H1 (cell line): ENCODE measurements at regions not wholly inside any gene's neighbourhood (a gene's known extent, or its start where the extent isn't known, plus 50 kb on each side); places are given as distances from the start of the nearest gene placed in this dataset.

Source experiments
- CHD7 ChIP-seq: fragments of 300-600 bp; sonication (generic); IDR thresholded peaks from 2 replicates; pipeline ENCODE4 v1.7.1; 2012; ENCODE audit warnings: low read length, moderate library complexity, mild to moderate bottlenecking, inconsistent platforms; ENCODE audit not compliant: insufficient replicate concordance
- GTF2F1 ChIP-seq: IDR thresholded peaks from 2 replicates; pipeline ENCODE4 v1.6.1; 2012; ENCODE audit warnings: low read depth, low read length, improper control_type of control experiment, borderline replicate concordance
- HDAC2 ChIP-seq, 2 experiments: fragments of 300-600 bp in 1 of 2; sonication (generic) in 1 of 2; IDR thresholded peaks; 2 replicates each; pipeline ENCODE4 v1.6.1; 2011 to 2012; ENCODE audit warnings: low read depth in 2 of 2, low read length in 2 of 2, mild to moderate bottlenecking in 2 of 2, moderate library complexity in 2 of 2, borderline replicate concordance in 1 of 2, inconsistent platforms in 1 of 2
- JUND ChIP-seq: IDR thresholded peaks from 2 replicates; pipeline ENCODE4 v1.6.1; 2011; ENCODE audit warnings: mild to moderate bottlenecking, improper control_type of control experiment, low read length
- KDM5A ChIP-seq: fragments of 200-600 bp; IDR thresholded peaks from 2 replicates; pipeline ENCODE4 v1.7.1; 2012; ENCODE audit warnings: mild to moderate bottlenecking, low read length, inconsistent platforms, mixed read lengths
- MAFK ChIP-seq: IDR thresholded peaks from 2 replicates; pipeline ENCODE4 v1.6.1; 2012; ENCODE audit warnings: low read depth, mild to moderate bottlenecking, improper control_type of control experiment, low read length
- POLR2A ChIP-seq, 2 experiments: IDR thresholded peaks; 1 replicate in 1 of 2; 2 replicates in 1 of 2; pipeline ENCODE4 v1.6.1; 2011; ENCODE audit warnings: low read depth in 2 of 2, low read length in 2 of 2, mild to moderate bottlenecking in 2 of 2; ENCODE audit errors: control extremely low read depth in 1 of 2
- POLR2AphosphoS5 ChIP-seq: IDR thresholded peaks from 2 replicates; pipeline ENCODE4 v1.6.1; 2011; ENCODE audit warnings: low read depth, low read length
- SIN3A ChIP-seq, 2 experiments: IDR thresholded peaks in 1 of 2; conservative IDR thresholded peaks in 1 of 2; 2 replicates each; pipeline ENCODE4 v1.6.1; 2011 to 2012; ENCODE audit warnings: low read length in 2 of 2, improper control_type of control experiment in 1 of 2, low read depth in 1 of 2, mild to moderate bottlenecking in 1 of 2
- SIRT6 ChIP-seq: IDR thresholded peaks from one replicate; pipeline ENCODE4 v1.7.1; 2012; ENCODE audit warnings: low read length, inconsistent platforms
- SUZ12 ChIP-seq: fragments of 200-600 bp; sonication (generic); IDR thresholded peaks from 2 replicates; pipeline ENCODE4 v1.6.1; 2012; ENCODE audit warnings: mild to moderate bottlenecking, inconsistent platforms, low read length, moderate library complexity, mixed read lengths

GRCh38 chr1:30132602-30133286 lies 590.6 kb downstream of the MATN1 start (continued):
- TF ChIP-seq CHD7 (no peak), JUND (no peak), SIN3A (conservative IDR thresholded peaks at IDR 0.05 in 1 of 2, IDR thresholded peaks at IDR 0.05 in 1 of 2; ENCODE audit: low read depth in 1 of 2, low read length in 2 of 2) (no peak), POLR2A (IDR thresholded peaks at IDR 0.05; ENCODE audit: control extremely low read depth in 1 of 2, low read depth in 2 of 2, low read length in 2 of 2) (no peak), SUZ12 (no peak), HDAC2 (IDR thresholded peaks at IDR 0.05; ENCODE audit: borderline replicate concordance in 1 of 2, low read depth in 2 of 2, low read length in 2 of 2) (no peak), POLR2AphosphoS5 (no peak), MAFK (no peak), KDM5A (no peak), GTF2F1 (no peak), SIRT6 (no peak)
